GM19372 (cell line): ENCODE measurements at regions not wholly inside any gene's neighbourhood (a gene's known extent, or its start where the extent isn't known, plus 50 kb on each side); places are given as distances from the start of the nearest gene placed in this dataset.
"Not testable (repeated sequence)": the region's sequence is repeated elsewhere in the genome, so short reads cannot be mapped to it uniquely, and the experiment has no call there.

Source experiments
- ATAC-seq: cut with Tn5 transposase; IDR thresholded peaks from one replicate; pipeline ENCODE4 v1.9.1; 2021; ENCODE audit warnings: mild to moderate bottlenecking, low read depth, moderate library complexity; ENCODE audit not compliant: unreplicated experiment

DNA sequence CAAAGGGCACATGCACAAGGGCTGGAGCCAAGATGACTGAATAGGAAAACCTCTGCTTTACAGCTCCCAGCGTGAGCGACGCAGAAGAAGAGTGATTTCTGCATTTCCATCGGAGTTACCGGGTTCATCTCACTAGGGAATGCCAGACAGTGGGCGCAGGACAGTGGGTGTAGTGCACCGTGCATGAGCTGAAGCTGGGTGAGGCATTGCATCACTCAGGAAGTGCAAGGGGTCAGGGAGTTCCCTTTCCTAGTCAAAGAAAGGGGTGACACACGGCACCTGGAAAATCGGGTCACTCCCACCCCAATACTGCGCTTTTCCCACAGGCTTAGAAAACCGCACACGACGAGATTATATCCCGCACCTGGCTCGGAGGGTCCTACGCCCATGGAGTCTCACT lies 64.5 kb upstream of the HTR1E start:
- ATAC-seq: not testable (repeated sequence)

DNA sequence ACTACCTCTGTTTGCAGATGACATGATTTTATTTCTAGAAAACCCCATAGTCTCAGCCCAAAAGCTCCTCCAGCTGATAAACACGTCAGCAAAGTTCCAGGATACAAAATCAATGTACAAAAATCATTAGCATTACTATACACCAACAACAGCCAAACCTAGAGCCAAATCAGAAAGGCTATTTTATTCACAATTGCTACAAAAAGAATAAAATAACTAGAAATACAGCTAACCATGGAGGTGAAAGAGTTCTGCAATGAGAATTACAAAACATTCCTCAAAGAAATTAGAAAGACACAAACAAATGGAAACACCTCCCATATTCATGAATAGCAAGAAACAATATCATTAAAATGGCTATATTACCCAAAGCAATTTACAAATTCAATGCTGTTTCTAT lies 65.6 kb upstream of the HTR1E start:
- ATAC-seq: no peak

- ATAC-seq: no peak
These were observed 67.8 kb upstream of the HTR1E start for GRCh38 chr6:86869500-86869899.

GRCh38 chr6:86859513-86859912 lies 77.8 kb upstream of the HTR1E start:
- ATAC-seq: no peak

GRCh38 chr6:86858970-86859369 lies 78.4 kb upstream of the HTR1E start:
- no peak for ATAC-seq

GRCh38 chr6:86857783-86858182 lies 79.5 kb upstream of the HTR1E start:
- ATAC-seq: no peak

DNA sequence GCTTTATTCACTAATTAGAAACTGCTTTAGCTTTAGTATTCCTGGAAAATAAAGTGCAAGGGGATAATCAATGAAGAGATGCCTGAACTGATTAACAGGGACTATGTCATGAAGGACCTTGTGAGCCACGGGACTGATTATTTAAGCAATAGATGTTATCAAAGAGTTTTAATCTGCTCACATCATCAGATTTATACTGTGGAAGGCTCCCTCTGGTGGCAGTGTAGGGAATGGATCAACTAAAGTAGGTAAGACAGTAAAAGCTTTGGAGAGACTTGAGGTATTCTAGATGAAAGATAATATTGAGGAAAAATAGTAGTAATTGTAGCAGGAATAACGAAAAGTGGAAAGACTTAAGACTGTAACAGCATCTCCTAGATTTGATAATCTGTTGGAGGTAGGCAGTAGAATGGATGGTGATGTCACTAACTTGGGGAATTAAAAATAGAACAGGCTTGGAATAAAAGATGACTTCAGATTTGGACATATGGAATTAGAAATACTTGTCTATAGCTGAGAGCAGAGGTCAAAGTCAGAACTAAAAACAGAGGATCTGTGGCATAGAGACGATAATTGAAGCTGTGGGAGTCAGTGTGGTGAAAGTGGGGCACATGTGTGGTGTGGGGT lies 80.3 kb upstream of the HTR1E start:
- ATAC-seq: no peak

DNA sequence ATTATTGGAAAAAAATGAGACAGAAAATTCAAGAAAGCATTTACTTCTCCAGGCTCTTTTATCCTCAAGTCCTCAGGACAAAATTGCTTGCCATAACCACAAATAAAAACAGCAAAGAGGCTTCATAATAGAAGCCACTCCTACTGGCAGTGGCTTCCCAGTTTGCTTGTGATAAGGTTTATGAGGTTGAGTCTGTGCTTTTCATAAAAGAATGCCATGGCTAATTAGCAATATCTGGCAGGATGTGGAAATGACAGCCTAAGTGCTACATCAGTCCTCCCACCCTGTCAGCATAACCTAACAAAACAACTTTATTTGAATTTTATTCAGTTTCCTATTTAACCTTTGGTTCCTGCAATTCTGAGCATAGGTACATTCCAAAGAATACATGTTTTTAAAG lies 80.9 kb upstream of the HTR1E start:
- no peak for ATAC-seq

GRCh38 chr6:86848986-86849385 lies 88.3 kb upstream of the HTR1E start:
- ATAC-seq: no peak

GRCh38 chr6:86832686-86833085 lies 104.6 kb upstream of the HTR1E start:
- no peak for ATAC-seq

GRCh38 chr6:86825436-86825835 lies 111.9 kb upstream of the HTR1E start:
- ATAC-seq: no peak

DNA sequence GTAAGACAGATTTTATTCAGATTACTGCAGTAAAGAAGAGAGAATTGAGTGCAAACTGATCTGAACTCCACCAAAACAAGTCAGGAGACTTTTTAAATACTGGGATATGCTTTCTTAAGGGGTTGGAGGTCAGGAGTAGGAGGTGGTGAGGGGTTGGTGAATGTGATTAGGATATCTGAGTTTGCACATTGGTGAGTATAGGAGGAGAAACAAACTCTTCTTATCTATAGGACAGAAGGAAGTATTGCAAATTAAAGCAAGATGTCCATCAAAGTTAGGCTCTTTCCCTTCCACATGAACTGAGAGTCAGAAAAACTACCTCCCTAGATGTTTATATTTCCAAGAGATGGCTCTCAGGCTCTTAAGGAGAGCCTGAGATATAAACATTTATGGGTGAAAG lies 114.6 kb upstream of the HTR1E start:
- no peak for ATAC-seq

DNA sequence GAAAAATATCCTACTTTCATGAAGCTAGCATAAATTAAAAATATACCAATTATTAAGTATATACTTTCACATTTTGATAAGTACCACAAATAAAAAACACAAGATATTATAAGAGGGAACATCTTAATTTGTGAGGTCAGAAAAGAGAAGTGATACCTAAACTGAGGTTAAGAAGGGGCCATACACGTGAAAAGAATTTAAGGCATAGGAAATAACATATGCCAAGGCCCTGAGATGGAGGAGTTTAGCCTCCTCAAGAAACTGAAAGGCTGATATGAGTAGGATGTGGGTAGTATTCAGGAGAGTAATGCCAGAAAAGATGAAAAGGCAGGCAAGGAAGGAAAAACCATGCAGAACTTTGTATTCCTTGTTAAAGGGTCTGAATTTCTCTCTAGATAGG lies 116.6 kb upstream of the HTR1E start:
- no peak for ATAC-seq

DNA sequence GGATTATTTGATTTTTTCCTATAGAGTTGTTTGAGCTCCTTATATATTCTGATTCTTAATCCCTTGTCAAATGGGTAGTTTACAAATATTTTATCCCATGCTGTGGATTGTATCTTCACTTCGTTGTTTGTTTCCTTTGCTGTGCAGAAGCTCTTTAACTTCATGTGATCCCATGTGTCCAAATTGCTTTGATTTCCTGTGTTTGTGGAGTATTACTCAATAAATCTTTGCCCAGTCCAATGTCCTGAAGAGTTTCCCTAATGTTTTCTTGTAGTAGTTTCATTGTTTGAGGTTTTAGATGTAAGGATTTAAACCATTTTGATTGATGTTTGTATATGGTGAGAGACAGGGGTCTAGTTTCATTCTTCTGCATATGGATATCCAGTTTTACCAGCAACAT lies 143.7 kb upstream of the HTR1E start:
- no peak for ATAC-seq

GRCh38 chr6:86791476-86791875 lies 145.9 kb upstream of the HTR1E start:
- no peak for ATAC-seq

DNA sequence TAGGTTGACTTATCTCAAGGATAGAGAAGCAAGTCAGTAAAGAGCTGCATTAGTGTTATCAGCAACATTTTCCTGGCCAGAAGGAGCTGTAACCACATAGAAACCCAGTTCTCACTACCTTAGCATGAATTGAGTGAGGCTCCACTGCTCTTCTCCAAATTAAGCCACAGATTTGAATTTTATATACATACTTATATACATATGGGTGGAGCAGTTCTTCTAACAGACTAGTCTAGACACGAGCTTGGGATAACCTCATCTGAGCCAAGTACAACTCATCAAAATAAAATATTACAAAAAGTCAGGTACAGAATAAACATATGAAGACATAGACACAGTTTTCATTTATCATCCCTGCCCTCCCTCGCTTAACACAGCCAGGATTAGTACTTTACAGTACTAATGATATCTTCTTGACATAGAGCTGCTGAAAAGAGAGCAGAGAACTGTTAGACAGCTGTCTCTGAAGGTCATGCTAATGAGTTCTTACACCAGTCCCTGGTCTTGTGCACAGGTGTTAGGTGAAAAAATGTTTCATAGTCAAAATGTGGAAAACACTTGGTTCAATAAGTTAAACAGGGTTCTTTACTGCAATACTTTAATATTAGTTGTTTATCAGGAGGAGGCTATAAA lies 147.4 kb upstream of the HTR1E start:
- ATAC-seq: no peak

GRCh38 chr6:86782328-86782727 lies 155.0 kb upstream of the HTR1E start:
- ATAC-seq: no peak

DNA sequence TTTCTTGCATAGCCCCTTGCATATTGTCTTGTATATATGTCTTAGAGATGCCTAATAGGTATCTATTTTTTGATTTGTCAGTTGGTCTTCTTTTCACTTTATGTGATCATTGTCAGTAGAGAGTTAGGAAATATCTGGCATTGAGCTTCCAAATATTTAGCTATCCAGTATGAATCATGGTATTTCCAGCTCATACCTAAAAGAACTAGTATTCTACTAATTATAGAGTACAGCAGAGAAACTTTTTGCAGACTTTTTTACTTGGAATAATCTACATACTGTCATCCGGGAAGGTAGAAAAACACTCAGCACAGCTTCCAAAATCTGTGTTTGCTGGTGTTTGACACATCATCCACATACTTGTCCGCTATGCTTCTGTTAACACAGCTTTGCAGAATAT lies 156.4 kb upstream of the HTR1E start:
- no peak for ATAC-seq

- no peak for ATAC-seq
These were observed 161.4 kb upstream of the HTR1E start for GRCh38 chr6:86775893-86776292.

GRCh38 chr6:86765211-86765610 lies 172.1 kb upstream of the HTR1E start:
- no peak for ATAC-seq

- not testable (repeated sequence) for ATAC-seq
These were observed 177.4 kb upstream of the HTR1E start for GRCh38 chr6:86759953-86760352.

- no peak for ATAC-seq
These were observed 180.6 kb upstream of the HTR1E start for GRCh38 chr6:86756640-86757229.
